Right lobe of liver (tissue), 4 donors: ENCODE measurements at regions not wholly inside any gene's neighbourhood (a gene's known extent, or its start where the extent isn't known, plus 50 kb on each side); places are given as distances from the start of the nearest gene placed in this dataset.

Experiments used
- POLR2A ChIP-seq: fragments of 450-650 bp; IDR thresholded peaks from one replicate; pipeline ENCODE4 v1.6.1; 2017; ENCODE audit warnings: antibody characterized with exemption, mild to moderate bottlenecking
- TF ChIP-seq, protein P1 (sequence below), 4 donors: fragments of 200-600 bp in 3 of 4; fragments of 450-650 bp in 1 of 4; IDR thresholded peaks; one replicate each; pipeline versions ENCODE4 v1.5.1 to v1.8.0; 2016 to 2022; ENCODE audit warnings: antibody characterized with exemption in 4 of 4, mild to moderate bottlenecking in 2 of 4
- donor health status: DM: no; HTN: no; CAD: no.
- donor health status: DM: no; HTN: no; CAD: no.
- donor health status: DM: no; HTN: yes; CAD: no.

DNA sequence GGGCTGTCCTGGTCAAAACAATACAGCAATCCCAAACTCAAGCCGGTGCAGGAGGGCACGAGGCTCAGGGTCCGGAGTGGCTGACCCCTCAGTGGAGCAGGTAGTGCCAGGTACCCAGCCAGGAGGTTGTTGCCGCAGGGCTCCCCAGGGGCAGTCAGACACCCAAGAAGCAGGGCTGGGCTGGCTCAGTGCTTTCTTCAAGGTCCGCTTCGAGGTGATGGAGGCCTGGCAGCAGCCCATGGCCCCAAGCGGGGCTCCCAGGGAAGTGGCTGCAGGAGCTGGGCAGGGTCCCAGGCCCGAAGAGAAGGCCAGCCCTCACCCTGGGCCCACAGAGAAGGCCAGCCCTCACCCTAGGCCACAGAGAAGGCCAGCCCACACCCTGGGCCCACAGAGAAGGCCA, 55.3 kb upstream of the COPS8 start:
- no peak for TF ChIP-seq POLR2A
- TF ChIP-seq, protein P1, sequence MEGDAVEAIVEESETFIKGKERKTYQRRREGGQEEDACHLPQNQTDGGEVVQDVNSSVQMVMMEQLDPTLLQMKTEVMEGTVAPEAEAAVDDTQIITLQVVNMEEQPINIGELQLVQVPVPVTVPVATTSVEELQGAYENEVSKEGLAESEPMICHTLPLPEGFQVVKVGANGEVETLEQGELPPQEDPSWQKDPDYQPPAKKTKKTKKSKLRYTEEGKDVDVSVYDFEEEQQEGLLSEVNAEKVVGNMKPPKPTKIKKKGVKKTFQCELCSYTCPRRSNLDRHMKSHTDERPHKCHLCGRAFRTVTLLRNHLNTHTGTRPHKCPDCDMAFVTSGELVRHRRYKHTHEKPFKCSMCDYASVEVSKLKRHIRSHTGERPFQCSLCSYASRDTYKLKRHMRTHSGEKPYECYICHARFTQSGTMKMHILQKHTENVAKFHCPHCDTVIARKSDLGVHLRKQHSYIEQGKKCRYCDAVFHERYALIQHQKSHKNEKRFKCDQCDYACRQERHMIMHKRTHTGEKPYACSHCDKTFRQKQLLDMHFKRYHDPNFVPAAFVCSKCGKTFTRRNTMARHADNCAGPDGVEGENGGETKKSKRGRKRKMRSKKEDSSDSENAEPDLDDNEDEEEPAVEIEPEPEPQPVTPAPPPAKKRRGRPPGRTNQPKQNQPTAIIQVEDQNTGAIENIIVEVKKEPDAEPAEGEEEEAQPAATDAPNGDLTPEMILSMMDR (IDR thresholded peaks at IDR 0.05) = no peak
